CD14-positive monocyte (primary cell): ENCODE measurements at regions not wholly inside any gene's neighbourhood (a gene's known extent, or its start where the extent isn't known, plus 50 kb on each side); places are given as distances from the start of the nearest gene placed in this dataset.

Source experiments
- DNase-seq, 3 donors: peaks; one replicate each; pipeline ENCODE4 v3.0.0-alpha.2; 2011 to 2022
- H2AFZ ChIP-seq: 2 replicates; pipeline ENCODE4 v1.6.0; 2012; ENCODE audit warnings: mild to moderate bottlenecking, low read depth, low read length, inconsistent platforms; ENCODE audit not compliant: insufficient read depth, poor library complexity, severe bottlenecking
- H3K27ac ChIP-seq, 2 donors: 1 replicate in 1 of 2; 2 replicates in 1 of 2; pipeline ENCODE4 v1.5.1; 2012 to 2013; ENCODE audit warnings: low read length in 2 of 2, control low read depth in 1 of 2, inconsistent platforms in 1 of 2, low read depth in 1 of 2, mild to moderate bottlenecking in 1 of 2
- H3K27me3 ChIP-seq, 2 donors: one replicate each; pipeline versions ENCODE4 v1.6.0 to v1.6.1; 2011 to 2013; ENCODE audit warnings: low read length in 2 of 2; ENCODE audit not compliant: control insufficient read depth in 2 of 2, insufficient read depth in 2 of 2
- H3K36me3 ChIP-seq, 2 donors: replicated peaks in 1 of 2; 1 replicate in 1 of 2; 2 replicates in 1 of 2; pipeline versions ENCODE4 v1.5.1 to v1.6.1; 2012 to 2013; ENCODE audit warnings: low read length in 2 of 2, control low read depth in 1 of 2, inconsistent platforms in 1 of 2, mild to moderate bottlenecking in 1 of 2; ENCODE audit not compliant: insufficient read depth in 2 of 2, control insufficient read depth in 1 of 2
- H3K4me1 ChIP-seq, 2 donors: 1 replicate in 1 of 2; 2 replicates in 1 of 2; pipeline versions ENCODE4 v1.5.1 to v1.6.1; 2012 to 2013; ENCODE audit warnings: low read length in 2 of 2, control low read depth in 1 of 2, inconsistent platforms in 1 of 2, mild to moderate bottlenecking in 1 of 2, moderate library complexity in 1 of 2; ENCODE audit not compliant: insufficient read depth in 2 of 2, control insufficient read depth in 1 of 2
- H3K4me2 ChIP-seq: replicated peaks from 2 replicates; pipeline ENCODE3; 2012; ENCODE audit warnings: low read length, moderate library complexity, mild to moderate bottlenecking; ENCODE audit not compliant: poor library complexity, severe bottlenecking; ENCODE audit errors: extremely low read depth
- H3K4me3 ChIP-seq, 3 experiments: fragments of 200-600 bp in 1 of 3; sonication (generic) in 1 of 3; replicated peaks in 1 of 3; 1 replicate in 2 of 3; 2 replicates in 1 of 3; pipeline ENCODE4 v1.5.1; 2011 to 2013; ENCODE audit warnings: low read length in 3 of 3, mild to moderate bottlenecking in 3 of 3, control low read depth in 2 of 3, low read depth in 2 of 3, inconsistent platforms in 1 of 3, moderate library complexity in 1 of 3
- H3K79me2 ChIP-seq: 2 replicates; pipeline ENCODE4 v1.6.0; 2012; ENCODE audit warnings: mild to moderate bottlenecking, control low read depth, inconsistent platforms, low read length, moderate library complexity; ENCODE audit not compliant: insufficient read depth
- H3K9ac ChIP-seq: 2 replicates; pipeline ENCODE4 v1.6.0; 2017; ENCODE audit warnings: low read length, mild to moderate bottlenecking; ENCODE audit not compliant: insufficient read depth, poor library complexity, severe bottlenecking
- H3K9me3 ChIP-seq, 2 donors: replicated peaks in 1 of 2; 1 replicate in 1 of 2; 2 replicates in 1 of 2; pipeline versions ENCODE4 v1.5.1 to v1.6.1; 2012 to 2013; ENCODE audit warnings: low read length in 2 of 2, control low read depth in 1 of 2; ENCODE audit not compliant: control insufficient read depth in 1 of 2, insufficient read depth in 1 of 2
- H4K20me1 ChIP-seq: 2 replicates; pipeline ENCODE4 v1.6.0; 2012; ENCODE audit warnings: mild to moderate bottlenecking, low read length, control low read depth, moderate library complexity; ENCODE audit not compliant: insufficient read depth
- H3K27ac Mint-ChIP-seq, 7 donors: one replicate each; pipeline ENCODE4 v1.8.0; 2020; ENCODE audit warnings: mild to moderate bottlenecking in 7 of 7, mixed read lengths in 7 of 7, moderate library complexity in 6 of 7, inconsistent platforms in 2 of 7
- H3K27me3 Mint-ChIP-seq, 3 donors: one replicate each; pipeline ENCODE4 v1.8.0; 2021 to 2022; ENCODE audit warnings: low read depth in 3 of 3, mild to moderate bottlenecking in 3 of 3, mixed read lengths in 3 of 3, moderate library complexity in 3 of 3, inconsistent platforms in 1 of 3
- H3K36me3 Mint-ChIP-seq, 2 donors: one replicate each; pipeline ENCODE4 v1.8.0; 2020; ENCODE audit warnings: mixed read lengths in 2 of 2, inconsistent platforms in 1 of 2, mild to moderate bottlenecking in 1 of 2
- H3K4me1 Mint-ChIP-seq: one replicate; pipeline ENCODE4 v1.8.0; 2020; ENCODE audit warnings: mild to moderate bottlenecking, mixed read lengths
- H3K4me3 Mint-ChIP-seq, 2 donors: one replicate each; pipeline ENCODE4 v1.8.0; 2020; ENCODE audit warnings: mild to moderate bottlenecking in 2 of 2, mixed read lengths in 2 of 2, moderate library complexity in 1 of 2
- H3K9me3 Mint-ChIP-seq, 7 donors: one replicate each; pipeline ENCODE4 v1.8.0; 2020 to 2022; ENCODE audit warnings: mixed read lengths in 7 of 7, mild to moderate bottlenecking in 6 of 7, moderate library complexity in 6 of 7, inconsistent platforms in 2 of 7
- CTCF ChIP-seq: fragments of 200-600 bp; IDR thresholded peaks from one replicate; pipeline ENCODE4 v1.8.0; 2022; ENCODE audit warnings: antibody characterized with exemption, mild to moderate bottlenecking
- WGBS: methylation state at CpG from one replicate; pipeline ENCODE4 v1.1.5; 2013; ENCODE audit warnings: missing lambda C conversion rate; ENCODE audit not compliant: insufficient coverage; 5-methylcytosine and 5-hydroxymethylcytosine counted together
- intact Hi-C, 2 donors: fragments of 100-400 bp; cut with micrococcal nuclease; formaldehyde crosslinking; loops; one replicate each; pipeline versions ENCODE4 v1.15.0 to v1.15.1; 2023

- no peak for DNase-seq
- H3K36me3 ChIP-seq: no peaks in the 10 kb centered on the region
- no peaks in the 10 kb centered on the region for H3K36me3 Mint-ChIP-seq
- no peaks in the 10 kb centered on the region for H3K9me3 ChIP-seq
- H2AFZ ChIP-seq: no peak overlapping the region
- no peak overlapping the region for H3K4me2 ChIP-seq
- no peak overlapping the region for H3K4me3 ChIP-seq
- peaks cover 0 to 5% (median 2%) of the 10 kb centered on the region in 7 donors for H3K9me3 Mint-ChIP-seq
- no peak overlapping the region for H3K4me3 Mint-ChIP-seq
- WGBS: no CpG with 5 or more reads among the region's 1 CpG
- intact Hi-C loops: no loop called here
- no peaks in the 10 kb centered on the region for H3K27me3 ChIP-seq
- no peak overlapping the region for H3K27ac ChIP-seq
- TF ChIP-seq CTCF: no peak
- no peak overlapping the region for H3K9ac ChIP-seq
- H3K79me2 ChIP-seq: no peaks in the 10 kb centered on the region
- H3K4me1 ChIP-seq: no peaks in the 10 kb centered on the region
- H3K27me3 Mint-ChIP-seq: no peaks in the 10 kb centered on the region
- no peaks in the 10 kb centered on the region for H4K20me1 ChIP-seq
- no peak overlapping the region for H3K27ac Mint-ChIP-seq
- no peaks in the 10 kb centered on the region for H3K4me1 Mint-ChIP-seq
These were observed 239.2 kb downstream of the ANTXR2 start for GRCh38 chr4:79833857-79834256.

- Histone ChIP-seq H2AFZ (no peak overlapping the region), H3K4me3 (no peak overlapping the region), H3K27ac (no peak overlapping the region), H3K9me3 (no peaks in the 10 kb centered on the region), H3K4me1 (no peaks in the 10 kb centered on the region), H3K4me2 (no peak overlapping the region), H4K20me1 (no peaks in the 10 kb centered on the region), H3K9ac (no peak overlapping the region), H3K27me3 (no peaks in the 10 kb centered on the region), H3K36me3 (no peaks in the 10 kb centered on the region), H3K79me2 (no peaks in the 10 kb centered on the region)
- H3K4me3 Mint-ChIP-seq: no peak overlapping the region
- no peaks in the 10 kb centered on the region for H3K27me3 Mint-ChIP-seq
- DNase-seq: no peak
- H3K27ac Mint-ChIP-seq: no peak overlapping the region
- no peaks in the 10 kb centered on the region for H3K4me1 Mint-ChIP-seq
- intact Hi-C loops: no loop called here
- TF ChIP-seq CTCF: no peak
- H3K9me3 Mint-ChIP-seq: peaks cover 0 to 7% (median 2%) of the 10 kb centered on the region in 7 donors
- no peaks in the 10 kb centered on the region for H3K36me3 Mint-ChIP-seq
These were observed 241.1 kb downstream of the ANTXR2 start for GRCh38 chr4:79831701-79832514.
